Activated T-helper 9 cell treated with anti-CD3 and anti-CD28 coated beads, Interleukin-2, amount 50 U/mL, for 16 hours (primary cell): ENCODE measurements at regions not wholly inside any gene's neighbourhood (a gene's known extent, or its start where the extent isn't known, plus 50 kb on each side); places are given as distances from the start of the nearest gene placed in this dataset.

Experiments used
- DNase-seq: peaks from one replicate; pipeline ENCODE4 v3.0.0-alpha.2; 2020; ENCODE audit warnings: low read depth

- DNase-seq, result no peak
Measured at GRCh38 chr12:123100882-123101281, 50.0 kb downstream of the PITPNM2 start.

- DNase-seq, result no peak
Measured at GRCh38 chr12:123100450-123100849, 50.4 kb downstream of the PITPNM2 start.

- no peak for DNase-seq
Measured at GRCh38 chr12:123099560-123100192, 51.2 kb downstream of the PITPNM2 start.

GRCh38 chr12:123098780-123099179 is 52.1 kb downstream of the PITPNM2 start:
- DNase-seq, result no peak

- no peak for DNase-seq
Measured at GRCh38 chr12:123097561-123098084, 53.3 kb downstream of the PITPNM2 start.

- no peak for DNase-seq
Measured at GRCh38 chr12:123096741-123097140, 54.1 kb downstream of the PITPNM2 start.

GRCh38 chr12:123096182-123096581 is 54.7 kb downstream of the PITPNM2 start:
- DNase-seq, result no peak

GRCh38 chr12:123095078-123095881 is 55.6 kb downstream of the PITPNM2 start:
- no peak for DNase-seq

- no peak for DNase-seq
Measured at GRCh38 chr12:123094349-123095077, 56.4 kb downstream of the PITPNM2 start.

- DNase-seq, result no peak
Measured at GRCh38 chr12:123092866-123093265, 58.0 kb downstream of the PITPNM2 start.

GRCh38 chr12:123091230-123092150 is 59.4 kb downstream of the PITPNM2 start:
- no peak for DNase-seq

GRCh38 chr12:123089631-123090353 is 61.1 kb downstream of the PITPNM2 start:
- no peak for DNase-seq

- no peak for DNase-seq
Measured at GRCh38 chr12:123089140-123089539, 61.8 kb downstream of the PITPNM2 start.

GRCh38 chr12:123085730-123086487 is 65.0 kb downstream of the PITPNM2 start:
- DNase-seq, result no peak

- no peak for DNase-seq
Measured at GRCh38 chr12:123085066-123085465, 65.8 kb downstream of the PITPNM2 start.

GRCh38 chr12:123083661-123084571 is 67.0 kb downstream of the PITPNM2 start:
- no peak for DNase-seq

GRCh38 chr12:123080634-123081033 is 70.3 kb downstream of the PITPNM2 start:
- DNase-seq, result no peak

- no peak for DNase-seq
Measured at GRCh38 chr12:123078531-123079155, 72.2 kb downstream of the PITPNM2 start.

- no peak for DNase-seq
Measured at GRCh38 chr12:123078120-123078465, 72.8 kb downstream of the PITPNM2 start.
